Chondrocyte (in vitro differentiated cells): ENCODE measurements at regions not wholly inside any gene's neighbourhood (a gene's known extent, or its start where the extent isn't known, plus 50 kb on each side); places are given as distances from the start of the nearest gene placed in this dataset.

Experiments used
- DNase-seq: peaks from one replicate; pipeline ENCODE4 v3.0.0; 2021; ENCODE audit warnings: mixed read lengths, low spot score
- H3K27ac Mint-ChIP-seq: one replicate; pipeline ENCODE4 v1.8.0; 2021; ENCODE audit warnings: mild to moderate bottlenecking, moderate library complexity, mixed read lengths; ENCODE audit not compliant: unreplicated experiment
- H3K27me3 Mint-ChIP-seq: 2 replicates; pipeline ENCODE4 v1.8.0; 2021; ENCODE audit warnings: low read depth, mixed read lengths
- H3K36me3 Mint-ChIP-seq: 2 replicates; pipeline ENCODE4 v1.8.0; 2021; ENCODE audit warnings: low read depth, mixed read lengths
- H3K4me1 Mint-ChIP-seq: 2 replicates; pipeline ENCODE4 v1.8.0; 2021; ENCODE audit warnings: low read depth, mild to moderate bottlenecking, mixed read lengths
- H3K4me3 Mint-ChIP-seq: one replicate; pipeline ENCODE4 v1.8.0; 2021; ENCODE audit warnings: mild to moderate bottlenecking, moderate library complexity, mixed read lengths; ENCODE audit not compliant: unreplicated experiment
- H3K9me3 Mint-ChIP-seq: 2 replicates; pipeline ENCODE4 v1.8.0; 2021; ENCODE audit warnings: low read depth, mixed read lengths
- TF ChIP-seq, protein P1 (sequence below): fragments of 200-600 bp; sonication (generic); IDR thresholded peaks from 2 replicates; pipeline ENCODE4 v1.5.0; 2021; ENCODE audit warnings: antibody characterized with exemption, mild to moderate bottlenecking, moderate library complexity

DNA sequence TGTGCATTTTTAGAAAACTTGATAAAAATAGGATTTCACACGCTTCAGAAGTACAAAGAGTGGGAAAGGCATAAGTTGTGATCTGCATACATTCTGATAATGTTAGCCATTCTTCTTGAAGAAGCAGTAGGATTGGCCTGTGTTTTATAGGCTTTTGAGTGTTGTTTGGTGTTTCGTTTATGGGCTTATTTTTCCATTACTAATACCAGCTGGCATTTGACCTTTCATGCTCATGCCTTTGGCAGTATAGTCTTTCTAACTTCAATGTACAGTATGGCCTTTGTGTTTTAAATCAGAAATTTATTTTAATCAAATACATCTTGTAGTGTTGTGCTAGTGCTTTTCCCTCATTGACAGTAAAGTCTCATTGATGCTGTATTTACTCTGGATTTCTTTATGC, 51.5 kb upstream of the SLC4A4 start:
- Mint-ChIP-seq H3K4me3 (no peak overlapping the region), H3K4me1 (peaks cover 25% of the 10 kb centered on the region), H3K9me3 (no peaks in the 10 kb centered on the region), H3K27me3 (no peaks in the 10 kb centered on the region), H3K36me3 (no peaks in the 10 kb centered on the region), H3K27ac (no peak overlapping the region)
- no peak for DNase-seq
- TF ChIP-seq, protein P1, sequence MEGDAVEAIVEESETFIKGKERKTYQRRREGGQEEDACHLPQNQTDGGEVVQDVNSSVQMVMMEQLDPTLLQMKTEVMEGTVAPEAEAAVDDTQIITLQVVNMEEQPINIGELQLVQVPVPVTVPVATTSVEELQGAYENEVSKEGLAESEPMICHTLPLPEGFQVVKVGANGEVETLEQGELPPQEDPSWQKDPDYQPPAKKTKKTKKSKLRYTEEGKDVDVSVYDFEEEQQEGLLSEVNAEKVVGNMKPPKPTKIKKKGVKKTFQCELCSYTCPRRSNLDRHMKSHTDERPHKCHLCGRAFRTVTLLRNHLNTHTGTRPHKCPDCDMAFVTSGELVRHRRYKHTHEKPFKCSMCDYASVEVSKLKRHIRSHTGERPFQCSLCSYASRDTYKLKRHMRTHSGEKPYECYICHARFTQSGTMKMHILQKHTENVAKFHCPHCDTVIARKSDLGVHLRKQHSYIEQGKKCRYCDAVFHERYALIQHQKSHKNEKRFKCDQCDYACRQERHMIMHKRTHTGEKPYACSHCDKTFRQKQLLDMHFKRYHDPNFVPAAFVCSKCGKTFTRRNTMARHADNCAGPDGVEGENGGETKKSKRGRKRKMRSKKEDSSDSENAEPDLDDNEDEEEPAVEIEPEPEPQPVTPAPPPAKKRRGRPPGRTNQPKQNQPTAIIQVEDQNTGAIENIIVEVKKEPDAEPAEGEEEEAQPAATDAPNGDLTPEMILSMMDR: no peak

DNA sequence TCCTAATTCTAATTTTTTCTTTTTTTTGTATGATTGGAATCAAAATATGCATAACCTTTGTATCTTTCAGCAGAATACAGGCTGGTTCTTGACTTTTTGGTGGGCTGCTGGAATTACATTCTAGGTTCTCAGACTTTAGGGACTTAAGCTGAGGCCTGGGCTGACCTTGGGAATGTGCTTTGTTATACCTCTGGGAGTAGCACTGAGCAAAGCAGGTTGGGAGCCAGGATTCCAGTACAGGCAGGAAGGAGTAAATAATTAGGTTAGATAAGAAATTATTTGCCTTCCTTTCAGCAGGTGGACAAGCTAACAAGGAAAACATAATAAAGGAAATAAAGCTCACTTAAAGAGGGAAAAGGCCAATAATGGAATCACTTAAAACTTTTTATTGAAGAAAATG, 49.9 kb upstream of the SLC4A4 start:
- no peak overlapping the region for H3K4me3 Mint-ChIP-seq
- no peaks in the 10 kb centered on the region for H3K36me3 Mint-ChIP-seq
- H3K27ac Mint-ChIP-seq: no peak overlapping the region
- peaks cover 24% of the 10 kb centered on the region for H3K4me1 Mint-ChIP-seq
- TF ChIP-seq, protein P1: no peak
- H3K27me3 Mint-ChIP-seq: no peaks in the 10 kb centered on the region
- H3K9me3 Mint-ChIP-seq: no peaks in the 10 kb centered on the region
- DNase-seq: no peak
